ENCODE measurements at regions not wholly inside any gene's neighbourhood (a gene's known extent, or its start where the extent isn't known, plus 50 kb on each side); places are given as distances from the start of the nearest gene placed in this dataset.
"Not testable (repeated sequence)": the region's sequence is repeated elsewhere in the genome, so short reads cannot be mapped to it uniquely, and the experiment has no call there.

- DNase-seq, result not testable (repeated sequence)
These were observed 964.6 kb upstream of the CITED2 start for GRCh38 chr6:140339084-140339483.

GRCh38 chr6:140321891-140322290 lies 947.4 kb upstream of the CITED2 start:
- no peak for DNase-seq

GRCh38 chr6:140320081-140321080 lies 945.9 kb upstream of the CITED2 start:
- DNase-seq, result no peak

GRCh38 chr6:140319209-140319608 lies 944.8 kb upstream of the CITED2 start:
- no peak for DNase-seq

DNA sequence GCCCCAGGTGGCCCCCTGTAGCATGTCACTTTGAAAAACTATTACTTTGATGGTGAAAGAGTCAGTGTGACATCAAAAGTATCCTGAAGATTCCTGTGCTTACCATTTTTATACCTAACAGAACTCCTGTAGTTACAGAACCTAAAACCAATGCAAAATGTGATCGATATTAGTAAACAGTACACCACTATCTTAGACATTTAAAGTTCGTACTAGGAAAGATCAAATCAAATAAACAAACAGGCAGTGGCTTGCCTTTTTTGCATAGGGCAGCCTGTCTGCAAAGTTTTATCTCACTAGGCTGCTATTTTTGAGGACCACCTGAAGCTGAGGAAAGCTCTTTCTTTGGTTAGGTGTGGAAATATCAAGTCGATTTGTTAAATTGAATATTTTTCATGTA lies 944.0 kb upstream of the CITED2 start:
- DNase-seq, result no peak

DNA sequence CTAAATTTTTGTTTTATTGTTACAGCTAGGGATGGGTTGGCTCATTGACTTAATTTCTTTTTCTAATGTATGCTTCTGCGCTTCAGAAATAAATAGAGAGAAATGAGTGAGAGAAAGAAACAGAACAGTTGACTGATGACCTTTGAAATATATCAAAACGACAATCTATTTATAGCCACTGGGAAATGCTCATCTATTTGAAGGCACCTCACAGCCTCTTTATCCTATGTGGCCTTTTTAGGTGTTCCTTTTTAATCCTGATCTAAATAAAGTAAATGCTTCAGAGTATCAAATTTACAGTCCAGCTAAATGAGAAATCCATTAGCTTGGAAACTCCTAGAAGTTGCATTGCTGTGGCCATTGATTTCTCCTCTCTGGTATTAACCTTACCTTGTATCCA lies 943.5 kb upstream of the CITED2 start:
- DNase-seq, result no peak

GRCh38 chr6:140316966-140317365 lies 942.5 kb upstream of the CITED2 start:
- no peak for DNase-seq

DNA sequence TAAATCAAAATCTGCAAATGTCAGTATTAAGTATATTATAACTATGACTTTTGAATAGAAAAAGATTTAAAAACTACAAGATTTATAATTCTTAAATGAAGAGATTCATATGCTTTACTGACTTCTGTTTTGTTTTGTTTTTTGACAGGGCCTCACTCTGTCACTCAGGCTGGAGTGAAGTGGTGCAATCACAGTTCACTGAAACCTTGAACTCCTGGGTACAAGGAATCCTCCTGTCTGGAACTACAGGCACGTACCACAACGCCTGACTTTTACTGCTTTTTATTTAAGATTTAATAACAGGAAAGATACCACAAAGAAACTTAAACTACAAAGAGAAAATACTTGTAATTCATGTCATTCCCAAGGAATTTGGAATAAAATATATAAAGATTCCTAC lies 940.2 kb upstream of the CITED2 start:
- no peak for DNase-seq

- DNase-seq, result no peak
These were observed 936.7 kb upstream of the CITED2 start for GRCh38 chr6:140311146-140311545.

GRCh38 chr6:140303218-140303949 lies 928.9 kb upstream of the CITED2 start:
- no peak for DNase-seq

DNA sequence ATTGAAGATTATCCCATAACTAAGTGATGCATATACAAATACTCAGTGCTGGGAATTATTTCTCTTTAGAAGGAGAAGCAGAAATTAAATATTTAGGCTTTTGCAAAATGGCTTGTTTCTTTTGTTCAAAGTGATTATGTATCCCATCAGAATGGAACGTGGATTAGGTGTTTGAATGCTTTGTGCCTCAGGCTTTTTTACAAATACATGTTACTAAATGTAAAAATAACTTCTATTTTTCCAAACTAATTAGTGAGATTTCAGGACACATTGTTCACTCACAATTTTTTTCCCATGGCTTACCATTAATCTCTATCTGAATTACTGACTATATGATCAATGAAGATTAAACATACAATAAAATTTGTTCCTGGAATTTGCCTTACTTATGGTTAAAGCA lies 925.9 kb upstream of the CITED2 start:
- DNase-seq, result no peak

- no peak for DNase-seq
These were observed 914.7 kb upstream of the CITED2 start for GRCh38 chr6:140289186-140289585.

- no peak for DNase-seq
These were observed 911.7 kb upstream of the CITED2 start for GRCh38 chr6:140285998-140286690.

DNA sequence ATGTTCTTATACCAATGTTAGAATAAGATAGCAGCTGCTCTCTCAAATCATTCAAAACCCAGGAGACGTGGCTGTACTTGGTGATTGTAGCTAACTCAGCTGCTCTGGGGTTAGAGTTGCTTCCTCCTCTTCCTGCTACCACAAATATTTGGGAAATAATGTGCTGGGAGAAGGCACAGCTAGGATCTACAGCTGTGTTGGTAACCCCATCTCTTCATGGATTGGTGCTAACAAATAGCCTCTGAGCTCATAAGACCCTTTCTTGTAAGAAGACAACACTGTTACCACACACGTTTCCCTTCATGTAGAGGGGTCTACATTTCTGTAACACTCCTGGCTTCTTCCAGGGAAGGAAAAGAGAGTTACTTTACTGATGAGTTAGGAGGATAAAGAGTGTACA lies 911.0 kb upstream of the CITED2 start:
- no peak for DNase-seq

DNA sequence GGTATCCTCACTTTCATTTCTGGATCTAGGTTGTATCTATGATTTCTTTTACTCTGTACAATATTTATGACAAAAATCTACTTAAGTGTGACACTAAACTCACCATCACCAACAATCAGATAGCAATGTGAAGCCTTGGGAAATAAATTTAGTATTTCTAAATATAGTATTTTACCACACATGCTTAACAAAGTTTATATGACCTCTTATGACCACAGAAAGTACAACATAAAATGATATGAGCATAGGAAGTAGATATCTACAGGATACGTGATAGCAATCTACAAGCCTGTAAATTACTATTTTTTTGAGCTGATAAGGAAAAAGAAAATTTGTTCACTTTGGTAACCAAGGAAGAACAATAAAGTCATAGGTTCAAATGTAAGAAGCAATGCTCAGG lies 910.4 kb upstream of the CITED2 start:
- DNase-seq, result no peak

DNA sequence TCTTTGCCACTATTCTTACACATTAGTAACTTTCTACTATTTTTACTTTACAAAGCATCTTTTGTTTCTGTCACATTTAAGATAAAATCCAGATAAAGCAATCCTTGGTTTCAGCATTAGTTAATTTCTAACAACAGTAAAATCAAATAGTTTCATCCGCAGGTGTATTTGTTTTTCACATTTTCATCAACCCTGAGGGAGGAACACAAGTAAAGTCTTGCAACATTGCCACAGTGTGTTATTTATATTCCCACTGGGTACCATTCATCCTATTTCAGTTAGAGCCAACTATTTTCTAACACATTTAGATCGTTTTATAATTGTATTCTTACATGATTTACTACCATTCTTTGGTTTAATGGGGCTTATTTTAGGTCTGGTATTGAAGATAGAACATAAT lies 908.7 kb upstream of the CITED2 start:
- DNase-seq, result no peak

GRCh38 chr6:140281767-140282166 lies 907.3 kb upstream of the CITED2 start:
- no peak for DNase-seq

DNA sequence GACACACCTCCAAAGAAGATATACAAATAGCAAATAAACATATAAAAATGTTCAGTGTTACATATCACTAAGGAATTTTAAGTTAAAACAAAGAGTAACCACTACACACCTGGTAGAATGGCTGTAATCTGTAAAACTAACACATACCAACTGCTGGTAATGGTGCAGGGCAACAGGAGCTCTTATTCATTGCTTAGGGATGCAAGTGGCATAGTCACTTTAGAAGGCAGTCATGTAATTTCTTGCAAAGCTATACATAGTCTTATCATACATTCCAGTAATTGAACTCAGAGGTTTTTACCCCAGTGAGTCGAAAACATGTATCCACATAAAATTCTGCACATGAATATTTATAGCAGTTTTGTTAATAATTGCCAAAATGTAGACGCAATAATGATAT lies 906.8 kb upstream of the CITED2 start:
- DNase-seq, result no peak

GRCh38 chr6:140276719-140277118 lies 902.3 kb upstream of the CITED2 start:
- no peak for DNase-seq

- DNase-seq, result no peak
These were observed 901.7 kb upstream of the CITED2 start for GRCh38 chr6:140276133-140276532.

- no peak for DNase-seq
These were observed 901.3 kb upstream of the CITED2 start for GRCh38 chr6:140275725-140276124.

- no peak for DNase-seq
These were observed 900.1 kb upstream of the CITED2 start for GRCh38 chr6:140274548-140274947.

GRCh38 chr6:140271759-140272377 lies 897.4 kb upstream of the CITED2 start:
- DNase-seq, result no peak
